Vagina (tissue), 2 donors: ENCODE measurements at regions not wholly inside any gene's neighbourhood (a gene's known extent, or its start where the extent isn't known, plus 50 kb on each side); places are given as distances from the start of the nearest gene placed in this dataset.

Source experiments
- DNase-seq, 2 donors: peaks; one replicate each; pipeline ENCODE4 v3.0.0-alpha.2; 2017; ENCODE audit errors: extremely low spot score in 2 of 2
- H3K27ac ChIP-seq: fragments of 200-600 bp; sonication (generic); one replicate; pipeline ENCODE4 v1.5.1; 2019
- H3K27me3 ChIP-seq: fragments of 200-600 bp; sonication (generic); one replicate; pipeline ENCODE4 v1.5.1; 2019
- H3K36me3 ChIP-seq, 2 donors: fragments of 200-600 bp; sonication (generic); one replicate each; pipeline ENCODE4 v1.5.1; 2017 to 2019
- H3K4me1 ChIP-seq: fragments of 200-600 bp; sonication (generic); one replicate; pipeline ENCODE4 v1.5.1; 2019
- H3K4me3 ChIP-seq, 2 donors: fragments of 200-600 bp; sonication (generic); 1 replicate in 1 of 2; 2 replicates in 1 of 2; pipeline ENCODE4 v1.5.1; 2016 to 2019
- H3K9me3 ChIP-seq: fragments of 200-600 bp; sonication (generic); one replicate; pipeline ENCODE4 v1.5.1; 2019
- POLR2A ChIP-seq, 2 donors: fragments of 450-650 bp; IDR thresholded peaks; one replicate each; pipeline ENCODE4 v1.6.1; 2017; ENCODE audit warnings: antibody characterized with exemption in 2 of 2, mild to moderate bottlenecking in 2 of 2, moderate library complexity in 2 of 2
- POLR2AphosphoS5 ChIP-seq, 2 donors: sonication (generic); formaldehyde crosslinking; IDR thresholded peaks; one replicate each; pipeline ENCODE4 v1.9.0; 2017; ENCODE audit warnings: antibody characterized with exemption in 2 of 2, mild to moderate bottlenecking in 2 of 2, low read depth in 1 of 2; ENCODE audit not compliant: insufficient read depth in 1 of 2
- intact Hi-C: fragments of 100-400 bp; cut with DNase I; formaldehyde crosslinking; loops from one replicate; pipeline ENCODE4 v1.15.1; 2023
- TF ChIP-seq, protein P1 (sequence below), 3 experiments: fragments of 450-650 bp in 2 of 3; fragments of 200-600 bp in 1 of 3; sonication (generic) in 1 of 3; IDR thresholded peaks; one replicate each; pipeline ENCODE4 v1.5.1; 2017 to 2019; ENCODE audit warnings: antibody characterized with exemption in 3 of 3, mild to moderate bottlenecking in 2 of 3, moderate library complexity in 2 of 3

DNA sequence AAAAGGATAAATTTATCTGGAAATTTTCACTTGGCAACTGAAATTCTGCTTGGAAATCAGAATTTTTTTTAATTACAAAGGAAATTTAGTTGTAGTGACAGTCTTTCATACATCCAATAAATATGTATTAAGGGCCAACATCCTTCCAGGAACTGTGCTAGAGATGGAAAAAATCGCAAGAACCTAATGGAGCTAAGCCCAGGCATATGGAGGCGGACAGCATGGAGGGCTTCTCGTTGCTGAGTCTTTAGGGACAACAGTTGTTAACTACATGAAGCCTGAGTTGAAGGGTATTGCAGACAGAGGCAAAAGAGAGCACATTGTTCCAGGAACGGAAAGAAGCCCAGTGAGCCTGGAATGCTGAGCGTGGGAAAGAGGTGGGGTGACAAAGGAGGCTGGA lies 208.9 kb downstream of the IBTK start:
- no peak for DNase-seq
- no peaks in the 10 kb centered on the region for H3K27me3 ChIP-seq
- TF ChIP-seq POLR2A (IDR thresholded peaks at IDR 0.05) (no peak), POLR2AphosphoS5 (IDR thresholded peaks at IDR 0.05; ENCODE audit: insufficient read depth in 1 of 2, low read depth in 1 of 2) (no peak)
- TF ChIP-seq, protein P1, sequence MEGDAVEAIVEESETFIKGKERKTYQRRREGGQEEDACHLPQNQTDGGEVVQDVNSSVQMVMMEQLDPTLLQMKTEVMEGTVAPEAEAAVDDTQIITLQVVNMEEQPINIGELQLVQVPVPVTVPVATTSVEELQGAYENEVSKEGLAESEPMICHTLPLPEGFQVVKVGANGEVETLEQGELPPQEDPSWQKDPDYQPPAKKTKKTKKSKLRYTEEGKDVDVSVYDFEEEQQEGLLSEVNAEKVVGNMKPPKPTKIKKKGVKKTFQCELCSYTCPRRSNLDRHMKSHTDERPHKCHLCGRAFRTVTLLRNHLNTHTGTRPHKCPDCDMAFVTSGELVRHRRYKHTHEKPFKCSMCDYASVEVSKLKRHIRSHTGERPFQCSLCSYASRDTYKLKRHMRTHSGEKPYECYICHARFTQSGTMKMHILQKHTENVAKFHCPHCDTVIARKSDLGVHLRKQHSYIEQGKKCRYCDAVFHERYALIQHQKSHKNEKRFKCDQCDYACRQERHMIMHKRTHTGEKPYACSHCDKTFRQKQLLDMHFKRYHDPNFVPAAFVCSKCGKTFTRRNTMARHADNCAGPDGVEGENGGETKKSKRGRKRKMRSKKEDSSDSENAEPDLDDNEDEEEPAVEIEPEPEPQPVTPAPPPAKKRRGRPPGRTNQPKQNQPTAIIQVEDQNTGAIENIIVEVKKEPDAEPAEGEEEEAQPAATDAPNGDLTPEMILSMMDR (IDR thresholded peaks at IDR 0.05), result no peak
- no peaks in the 10 kb centered on the region for H3K4me1 ChIP-seq
- no peaks in the 10 kb centered on the region for H3K9me3 ChIP-seq
- H3K27ac ChIP-seq, result no peak overlapping the region
- H3K4me3 ChIP-seq, result no peak overlapping the region
- H3K36me3 ChIP-seq, result no peaks in the 10 kb centered on the region
- intact Hi-C loops, result no loop called here

DNA sequence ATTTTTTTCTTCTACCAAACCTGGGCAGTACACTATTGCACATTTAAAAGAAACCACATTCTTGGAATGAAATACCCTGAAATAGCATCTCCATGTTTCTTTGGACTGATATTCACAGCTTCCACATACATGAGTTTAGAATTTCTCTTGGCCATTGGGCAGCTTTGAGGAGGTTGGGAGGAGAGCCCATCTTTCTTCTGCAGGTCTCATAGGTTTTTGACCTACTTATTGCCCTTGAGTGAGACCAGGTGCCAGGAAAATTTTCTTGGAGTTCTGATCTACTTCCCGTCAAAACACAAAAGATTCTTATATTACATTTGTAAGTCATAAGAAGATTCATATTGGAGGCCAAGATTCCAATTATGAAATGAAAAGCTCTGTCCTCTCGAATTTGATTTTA lies 212.0 kb downstream of the IBTK start:
- Histone ChIP-seq H3K9me3 (no peaks in the 10 kb centered on the region), H3K4me1 (no peaks in the 10 kb centered on the region), H3K27ac (no peak overlapping the region), H3K4me3 (no peak overlapping the region), H3K27me3 (no peaks in the 10 kb centered on the region), H3K36me3 (no peaks in the 10 kb centered on the region)
- no peak for DNase-seq
- intact Hi-C loops, result no loop called here
- TF ChIP-seq, protein P1 (IDR thresholded peaks at IDR 0.05), result no peak
- TF ChIP-seq POLR2AphosphoS5 (IDR thresholded peaks at IDR 0.05; ENCODE audit: insufficient read depth in 1 of 2, low read depth in 1 of 2), result no peak
- TF ChIP-seq POLR2A (IDR thresholded peaks at IDR 0.05), result no peak

DNA sequence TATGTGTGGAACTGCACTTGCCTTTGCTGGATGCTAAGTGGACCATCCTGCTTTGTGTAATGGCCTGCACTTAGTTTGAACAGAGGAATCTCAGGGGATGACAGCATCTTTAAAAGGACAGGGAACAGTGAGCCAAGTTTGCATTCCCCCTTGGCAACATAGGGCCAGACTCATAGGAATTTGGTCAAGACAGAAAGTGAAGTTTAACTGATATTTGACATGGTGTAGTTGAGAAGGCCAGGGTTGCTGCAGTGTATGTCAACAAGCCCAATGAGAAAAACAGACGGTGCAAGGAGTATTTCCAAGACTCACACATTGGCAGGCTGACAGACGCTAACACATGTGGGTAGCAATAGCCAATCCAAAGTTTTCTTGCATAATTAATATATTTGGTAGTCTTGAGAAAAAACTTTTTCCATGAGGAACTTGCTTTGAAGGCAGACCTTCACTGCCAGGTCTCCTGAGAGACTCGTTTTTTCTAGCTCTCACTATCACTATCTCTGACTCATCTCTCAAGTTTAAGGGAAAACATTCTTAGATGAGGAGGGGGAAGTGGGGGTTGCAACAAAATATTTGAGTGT lies 213.8 kb downstream of the IBTK start:
- Histone ChIP-seq H3K27me3 (no peaks in the 10 kb centered on the region), H3K9me3 (no peaks in the 10 kb centered on the region), H3K36me3 (no peaks in the 10 kb centered on the region), H3K27ac (no peak overlapping the region), H3K4me1 (no peaks in the 10 kb centered on the region), H3K4me3 (no peak overlapping the region)
- intact Hi-C loops, result no loop called here
- TF ChIP-seq, protein P1 (IDR thresholded peaks at IDR 0.05), result no peak
- TF ChIP-seq POLR2AphosphoS5 (IDR thresholded peaks at IDR 0.05; ENCODE audit: insufficient read depth in 1 of 2, low read depth in 1 of 2), result no peak
- TF ChIP-seq POLR2A (IDR thresholded peaks at IDR 0.05), result no peak
- DNase-seq, result no peak

DNA sequence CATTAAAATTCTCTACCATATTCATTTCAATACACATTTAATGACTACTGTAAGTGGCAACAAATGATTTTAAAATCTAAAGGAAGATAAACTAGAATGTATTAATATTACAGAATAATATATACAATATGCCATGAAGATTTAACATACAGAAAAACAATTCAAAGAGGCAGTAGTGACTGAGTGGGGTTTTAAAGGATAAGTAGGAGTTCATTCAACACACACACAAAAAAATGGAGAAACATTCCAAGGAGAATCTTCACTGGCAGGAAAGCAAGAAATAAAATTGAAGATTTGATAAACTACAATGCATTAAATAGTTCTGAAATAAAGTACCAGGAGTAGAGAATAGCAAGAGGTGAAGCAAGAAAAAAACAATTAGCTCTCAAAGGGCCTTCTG lies 215.1 kb downstream of the IBTK start:
- Histone ChIP-seq H3K9me3 (no peaks in the 10 kb centered on the region), H3K4me1 (no peaks in the 10 kb centered on the region), H3K27me3 (no peaks in the 10 kb centered on the region), H3K4me3 (no peak overlapping the region), H3K36me3 (no peaks in the 10 kb centered on the region), H3K27ac (no peak overlapping the region)
- TF ChIP-seq POLR2A (IDR thresholded peaks at IDR 0.05) (no peak), POLR2AphosphoS5 (IDR thresholded peaks at IDR 0.05; ENCODE audit: insufficient read depth in 1 of 2, low read depth in 1 of 2) (no peak)
- TF ChIP-seq, protein P1 (IDR thresholded peaks at IDR 0.05), result no peak
- no peak for DNase-seq
- intact Hi-C loops, result no loop called here

DNA sequence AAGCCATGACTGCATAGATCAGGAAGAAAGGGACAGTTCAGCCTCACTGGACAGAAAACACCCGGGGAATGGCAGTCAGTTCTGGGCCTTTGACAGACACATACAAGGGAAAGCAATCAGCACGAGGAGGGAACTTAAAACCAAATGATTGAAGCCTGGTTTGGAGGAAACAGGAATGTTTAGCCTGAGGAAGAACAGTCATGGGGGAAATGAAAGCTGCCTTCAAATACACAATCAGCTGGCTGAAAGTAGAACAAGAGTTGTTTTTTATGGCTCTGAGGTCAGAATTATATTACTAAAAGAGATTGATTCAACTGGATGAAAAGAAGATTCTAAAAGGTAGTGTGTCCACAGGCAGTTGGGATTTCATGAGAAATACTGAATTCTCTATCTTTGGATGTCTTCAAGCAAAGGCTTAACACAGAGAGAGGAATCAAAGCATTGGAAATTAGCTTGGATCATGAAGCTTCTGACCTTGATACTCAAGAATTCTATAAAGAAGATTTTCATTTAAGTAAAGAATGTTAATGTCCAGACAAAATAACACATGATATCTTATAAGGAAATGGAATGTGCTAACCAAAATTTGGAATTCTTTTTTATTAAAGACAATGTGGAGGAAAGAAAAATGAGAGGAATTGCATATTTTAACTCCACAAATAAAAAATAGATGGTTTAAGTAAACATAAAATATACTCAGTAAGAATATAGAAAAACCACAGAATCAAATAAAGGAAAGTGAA lies 216.6 kb downstream of the IBTK start:
- no peak for DNase-seq
- Histone ChIP-seq H3K4me3 (no peak overlapping the region), H3K27me3 (no peaks in the 10 kb centered on the region), H3K27ac (no peak overlapping the region), H3K4me1 (no peaks in the 10 kb centered on the region), H3K36me3 (no peaks in the 10 kb centered on the region), H3K9me3 (no peaks in the 10 kb centered on the region)
- TF ChIP-seq POLR2AphosphoS5 (IDR thresholded peaks at IDR 0.05; ENCODE audit: insufficient read depth in 1 of 2, low read depth in 1 of 2), result no peak
- TF ChIP-seq POLR2A (IDR thresholded peaks at IDR 0.05), result no peak
- TF ChIP-seq, protein P1 (IDR thresholded peaks at IDR 0.05), result no peak
- intact Hi-C loops, result no loop called here
